Thyroid gland (tissue), 4 donors: ENCODE measurements at regions not wholly inside any gene's neighbourhood (a gene's known extent, or its start where the extent isn't known, plus 50 kb on each side); places are given as distances from the start of the nearest gene placed in this dataset.

Source experiments
- DNase-seq, 2 donors: peaks; one replicate each; pipeline ENCODE4 v3.0.0-alpha.2; 2019
- H3K27ac ChIP-seq, 3 donors: fragments of 200-600 bp; sonication (generic); 1 replicate in 2 of 3; 2 replicates in 1 of 3; pipeline ENCODE4 v1.5.1; 2016 to 2019; ENCODE audit warnings: mild to moderate bottlenecking in 1 of 3, moderate library complexity in 1 of 3
- H3K27me3 ChIP-seq: fragments of 200-600 bp; sonication (generic); one replicate; pipeline ENCODE4 v1.5.1; 2019
- H3K36me3 ChIP-seq, 2 donors: fragments of 200-600 bp; sonication (generic); one replicate each; pipeline ENCODE4 v1.5.1; 2016 to 2019
- H3K4me1 ChIP-seq, 2 donors: fragments of 200-600 bp; sonication (generic); one replicate each; pipeline ENCODE4 v1.5.1; 2017 to 2019
- H3K4me3 ChIP-seq, 3 donors: fragments of 200-600 bp; sonication (generic); replicated peaks in 1 of 3; 1 replicate in 2 of 3; 2 replicates in 1 of 3; pipeline ENCODE4 v1.5.1; 2016; ENCODE audit warnings: mild to moderate bottlenecking in 1 of 3
- H3K9me3 ChIP-seq: fragments of 200-600 bp; sonication (generic); one replicate; pipeline ENCODE4 v1.5.1; 2017
- POLR2A ChIP-seq, 2 donors: fragments of 450-650 bp; IDR thresholded peaks; one replicate each; pipeline ENCODE4 v1.6.1; 2017; ENCODE audit warnings: antibody characterized with exemption in 2 of 2, mild to moderate bottlenecking in 2 of 2, moderate library complexity in 1 of 2
- WGBS, 2 donors: methylation state at CpG; one replicate each; pipeline ENCODE4 v1.1.5; 2017; 5-methylcytosine and 5-hydroxymethylcytosine counted together
- intact Hi-C: fragments of 100-400 bp; cut with DNase I; formaldehyde crosslinking; loops from one replicate; pipeline ENCODE4 v1.15.1; 2023
- TF ChIP-seq, protein P1 (sequence below), 6 experiments: fragments of 200-600 bp in 3 of 6; fragments of 450-650 bp in 3 of 6; sonication (generic) in 3 of 6; IDR thresholded peaks; one replicate each; pipeline ENCODE4 v1.5.1; 2016 to 2019; ENCODE audit warnings: antibody characterized with exemption in 6 of 6, mild to moderate bottlenecking in 2 of 6, inconsistent platforms in 1 of 6, moderate library complexity in 1 of 6

DNA sequence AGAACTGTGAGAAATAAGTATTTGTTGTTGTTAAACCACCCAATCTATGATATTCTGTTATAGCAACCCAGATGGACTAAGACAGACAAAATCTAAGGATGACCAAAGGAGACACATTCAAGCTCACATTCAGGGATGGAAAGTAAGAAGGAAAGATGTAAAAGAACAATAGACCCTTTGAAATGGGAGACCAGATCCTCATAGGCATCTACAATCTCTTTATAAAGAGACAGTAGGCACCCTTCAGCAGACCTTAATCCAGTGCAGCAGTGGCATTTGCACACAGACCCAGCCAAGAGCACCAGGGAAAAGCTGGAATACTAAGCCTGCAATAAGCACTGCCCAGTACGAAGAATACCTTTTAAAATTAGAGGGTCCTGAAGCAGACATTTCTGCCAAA is 132.7 kb downstream of the KLHL28 start:
- no peak overlapping the region for H3K27ac ChIP-seq
- H3K27me3 ChIP-seq, result no peaks in the 10 kb centered on the region
- no peak for TF ChIP-seq POLR2A (IDR thresholded peaks at IDR 0.05)
- TF ChIP-seq, protein P1, sequence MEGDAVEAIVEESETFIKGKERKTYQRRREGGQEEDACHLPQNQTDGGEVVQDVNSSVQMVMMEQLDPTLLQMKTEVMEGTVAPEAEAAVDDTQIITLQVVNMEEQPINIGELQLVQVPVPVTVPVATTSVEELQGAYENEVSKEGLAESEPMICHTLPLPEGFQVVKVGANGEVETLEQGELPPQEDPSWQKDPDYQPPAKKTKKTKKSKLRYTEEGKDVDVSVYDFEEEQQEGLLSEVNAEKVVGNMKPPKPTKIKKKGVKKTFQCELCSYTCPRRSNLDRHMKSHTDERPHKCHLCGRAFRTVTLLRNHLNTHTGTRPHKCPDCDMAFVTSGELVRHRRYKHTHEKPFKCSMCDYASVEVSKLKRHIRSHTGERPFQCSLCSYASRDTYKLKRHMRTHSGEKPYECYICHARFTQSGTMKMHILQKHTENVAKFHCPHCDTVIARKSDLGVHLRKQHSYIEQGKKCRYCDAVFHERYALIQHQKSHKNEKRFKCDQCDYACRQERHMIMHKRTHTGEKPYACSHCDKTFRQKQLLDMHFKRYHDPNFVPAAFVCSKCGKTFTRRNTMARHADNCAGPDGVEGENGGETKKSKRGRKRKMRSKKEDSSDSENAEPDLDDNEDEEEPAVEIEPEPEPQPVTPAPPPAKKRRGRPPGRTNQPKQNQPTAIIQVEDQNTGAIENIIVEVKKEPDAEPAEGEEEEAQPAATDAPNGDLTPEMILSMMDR (IDR thresholded peaks at IDR 0.05), result no peak
- DNase-seq, result no peak
- H3K9me3 ChIP-seq, result no peaks in the 10 kb centered on the region
- no peak overlapping the region for H3K4me3 ChIP-seq
- 92 to 94% methylated on average over 1 of the region's 1 CpG for WGBS, 2 donors
- H3K36me3 ChIP-seq, result no peaks in the 10 kb centered on the region
- intact Hi-C loops, result no loop called here
- H3K4me1 ChIP-seq, result no peaks in the 10 kb centered on the region

DNA sequence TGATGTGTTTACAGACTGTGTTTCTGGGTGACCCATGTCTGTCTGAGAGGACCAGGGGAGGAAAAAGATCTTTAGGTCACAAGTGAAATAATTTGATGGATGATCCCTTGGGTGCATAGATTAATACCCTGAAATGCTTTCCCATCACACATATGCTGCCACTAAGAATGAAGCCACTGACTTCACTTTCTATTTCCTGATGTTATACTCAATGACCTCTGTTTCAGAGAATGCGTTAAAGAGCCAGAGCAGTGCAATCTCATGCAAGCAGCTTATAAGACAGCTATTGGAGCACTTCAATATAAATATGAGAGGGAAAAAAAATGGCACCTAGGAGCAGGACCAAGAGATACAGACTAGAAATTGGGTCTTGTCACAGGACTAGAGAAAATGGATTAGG is 133.7 kb downstream of the KLHL28 start:
- intact Hi-C loops, result no loop called here
- H3K27ac ChIP-seq, result no peak overlapping the region
- H3K4me3 ChIP-seq, result no peak overlapping the region
- H3K36me3 ChIP-seq, result no peaks in the 10 kb centered on the region
- H3K4me1 ChIP-seq, result no peaks in the 10 kb centered on the region
- no peaks in the 10 kb centered on the region for H3K9me3 ChIP-seq
- no peak for DNase-seq
- WGBS, 2 donors, result 85 to 88% methylated on average over 1 of the region's 1 CpG
- TF ChIP-seq POLR2A (IDR thresholded peaks at IDR 0.05), result no peak
- TF ChIP-seq, protein P1 (IDR thresholded peaks at IDR 0.05), result no peak
- no peaks in the 10 kb centered on the region for H3K27me3 ChIP-seq

DNA sequence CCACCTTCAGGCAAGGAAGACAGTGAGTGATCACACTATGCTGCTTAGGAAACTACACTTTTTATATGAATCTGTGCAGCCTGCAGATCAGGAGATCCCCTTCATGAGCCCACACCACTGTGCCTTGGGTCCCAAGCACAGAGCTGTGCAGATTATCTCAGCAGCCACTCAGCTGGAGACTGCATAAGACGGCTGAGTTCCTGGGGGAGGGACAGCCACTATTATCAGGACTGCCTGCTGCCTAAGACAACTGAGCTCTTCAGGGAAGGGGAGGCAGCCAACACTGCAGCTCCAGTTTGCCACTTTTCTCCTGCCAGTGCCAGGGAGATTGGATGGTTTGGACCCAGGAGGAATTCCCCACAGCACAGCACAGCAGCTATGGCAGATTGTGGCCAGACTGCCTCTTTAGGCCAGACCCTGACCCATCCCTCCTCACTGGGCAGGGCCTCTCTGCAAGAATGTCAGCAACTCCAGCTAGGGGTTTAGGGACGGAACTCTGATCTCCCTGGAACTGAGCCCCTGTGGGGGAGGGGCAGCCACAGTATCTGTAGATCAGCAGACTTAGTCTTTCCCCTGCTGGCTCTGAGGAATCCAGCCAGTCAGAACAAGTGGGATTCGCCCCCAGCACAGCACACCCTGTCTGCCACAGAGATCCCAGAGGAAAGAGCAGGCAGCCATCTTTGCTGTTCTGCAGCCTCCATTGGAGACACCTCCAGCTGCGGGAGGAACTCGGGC is 141.3 kb downstream of the KLHL28 start:
- Histone ChIP-seq H3K4me1 (no peaks in the 10 kb centered on the region), H3K36me3 (no peaks in the 10 kb centered on the region), H3K27ac (no peak overlapping the region), H3K4me3 (no peak overlapping the region), H3K9me3 (no peaks in the 10 kb centered on the region), H3K27me3 (no peaks in the 10 kb centered on the region)
- 64 to 67% methylated on average over 5 of the region's 5 CpGs for WGBS, 2 donors
- DNase-seq, result no peak
- intact Hi-C loops, result no loop called here
- TF ChIP-seq, protein P1 (IDR thresholded peaks at IDR 0.05), result no peak
- TF ChIP-seq POLR2A (IDR thresholded peaks at IDR 0.05), result no peak

DNA sequence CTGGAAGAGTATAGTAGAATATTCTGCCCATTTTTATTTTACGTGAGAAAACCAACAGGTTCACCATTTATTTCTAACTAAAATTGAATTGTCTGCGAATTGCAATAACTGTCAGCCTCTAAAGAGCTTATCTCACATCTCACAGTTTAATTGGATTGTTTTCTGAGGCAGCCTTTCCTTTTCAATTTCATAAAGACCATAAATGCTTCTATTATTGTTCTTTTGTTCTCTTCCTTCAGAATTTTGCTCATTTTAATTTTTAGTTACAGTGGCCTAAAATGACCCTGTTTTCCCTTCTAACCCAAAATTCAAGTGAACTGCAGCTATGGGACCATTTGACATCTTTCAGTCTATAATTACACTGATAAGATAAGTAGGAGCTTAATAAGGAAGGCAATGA is 147.6 kb downstream of the KLHL28 start:
- H3K4me3 ChIP-seq, result no peak overlapping the region
- H3K4me1 ChIP-seq, result no peaks in the 10 kb centered on the region
- no peaks in the 10 kb centered on the region for H3K9me3 ChIP-seq
- no peaks in the 10 kb centered on the region for H3K36me3 ChIP-seq
- no peak for DNase-seq
- 84 to 88% methylated on average over 2 of the region's 2 CpGs for WGBS, 2 donors
- no peaks in the 10 kb centered on the region for H3K27me3 ChIP-seq
- intact Hi-C loops, result no loop called here
- H3K27ac ChIP-seq, result no peak overlapping the region
- TF ChIP-seq POLR2A (IDR thresholded peaks at IDR 0.05), result no peak
- TF ChIP-seq, protein P1 (IDR thresholded peaks at IDR 0.05), result no peak

DNA sequence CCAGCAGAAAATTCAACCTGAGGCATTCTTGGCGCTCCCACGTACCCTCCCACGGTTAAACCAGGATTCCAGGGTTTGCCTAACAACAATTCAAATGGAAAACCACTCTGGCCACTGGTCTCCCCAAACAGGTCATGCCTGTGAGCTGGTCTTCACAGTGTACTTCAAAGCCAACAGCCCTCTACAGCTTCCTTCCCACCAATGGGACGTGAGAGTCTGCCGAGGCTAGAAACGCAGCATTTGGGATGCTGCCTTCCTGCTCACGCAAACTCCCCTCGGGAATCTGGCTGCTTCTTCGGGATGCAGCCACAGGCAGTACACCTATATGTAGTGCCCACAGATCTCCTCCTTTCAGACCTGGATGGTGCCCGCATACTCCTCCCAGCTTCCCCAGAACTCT is 149.1 kb downstream of the KLHL28 start:
- H3K4me3 ChIP-seq, result no peak overlapping the region
- no peaks in the 10 kb centered on the region for H3K4me1 ChIP-seq
- TF ChIP-seq, protein P1 (IDR thresholded peaks at IDR 0.05), result no peak
- TF ChIP-seq POLR2A (IDR thresholded peaks at IDR 0.05), result no peak
- H3K9me3 ChIP-seq, result no peaks in the 10 kb centered on the region
- H3K36me3 ChIP-seq, result no peaks in the 10 kb centered on the region
- intact Hi-C loops, result no loop called here
- DNase-seq, result no peak
- no peaks in the 10 kb centered on the region for H3K27me3 ChIP-seq
- 84 to 92% methylated on average over 10 of the region's 10 CpGs for WGBS, 2 donors
- H3K27ac ChIP-seq, result no peak overlapping the region
